ENCODE measurements at regions not wholly inside any gene's neighbourhood (a gene's known extent, or its start where the extent isn't known, plus 50 kb on each side); places are given as distances from the start of the nearest gene placed in this dataset.

DNA sequence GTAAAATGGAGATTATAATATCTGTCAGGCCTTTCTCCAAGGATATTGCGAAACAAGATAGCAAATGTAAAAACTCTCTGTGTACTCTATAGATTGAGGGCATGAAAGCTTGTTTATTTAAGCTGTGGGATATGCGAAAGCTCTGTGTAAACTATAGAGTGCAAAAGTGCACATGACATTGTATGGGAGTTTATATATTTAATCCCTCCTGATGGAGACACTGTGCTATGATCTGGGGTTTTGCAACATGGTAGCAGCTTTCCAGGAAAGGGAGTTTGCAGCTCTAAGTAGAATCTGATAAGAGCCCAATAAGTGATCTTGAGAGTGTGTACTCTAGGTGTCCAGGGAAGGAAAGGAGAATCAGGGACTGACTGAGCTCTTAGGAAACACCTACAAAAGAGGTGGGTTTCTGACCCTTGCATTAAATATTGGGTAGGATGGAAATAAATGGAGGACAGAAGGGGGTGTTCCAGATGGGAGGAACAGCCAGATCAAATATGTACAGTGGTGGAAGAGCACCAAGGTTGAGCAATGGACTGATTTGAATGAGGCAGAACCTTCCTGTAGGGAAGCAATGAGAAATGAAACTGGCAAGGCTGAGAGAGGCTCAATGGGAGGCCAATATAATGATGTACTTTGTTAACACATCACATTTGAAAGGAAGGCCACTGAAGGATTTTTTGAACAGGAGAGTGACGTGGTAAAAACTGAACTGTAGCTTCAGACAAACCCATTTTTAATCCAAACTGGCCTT is 450.1 kb downstream of the GJA1 start (continued):
- TF ChIP-seq, protein P1, sequence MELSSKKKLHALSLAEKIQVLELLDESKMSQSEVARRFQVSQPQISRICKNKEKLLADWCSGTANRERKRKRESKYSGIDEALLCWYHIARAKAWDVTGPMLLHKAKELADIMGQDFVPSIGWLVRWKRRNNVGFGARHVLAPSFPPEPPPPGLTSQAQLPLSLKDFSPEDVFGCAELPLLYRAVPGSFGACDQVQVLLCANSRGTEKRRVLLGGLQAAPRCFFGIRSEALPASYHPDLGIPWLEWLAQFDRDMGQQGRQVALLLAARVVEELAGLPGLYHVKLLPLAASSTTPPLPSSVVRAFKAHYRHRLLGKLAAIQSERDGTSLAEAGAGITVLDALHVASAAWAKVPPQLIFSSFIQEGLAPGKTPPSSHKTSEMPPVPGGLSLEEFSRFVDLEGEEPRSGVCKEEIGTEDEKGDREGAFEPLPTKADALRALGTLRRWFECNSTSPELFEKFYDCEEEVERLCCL (CRISPR knock-in tag; IDR thresholded peaks at IDR 0.05; ENCODE audit: borderline replicate concordance) = no peak
- TF ChIP-seq IRF2 (CRISPR knock-in tag; IDR thresholded peaks at IDR 0.05) (no peak), ZNF775 (CRISPR knock-in tag; IDR thresholded peaks at IDR 0.05; ENCODE audit: borderline replicate concordance) (0 out of 2 replicates have a peak, but pooled peaks have one; percentile 34), MATR3 (CRISPR knock-in tag; IDR thresholded peaks at IDR 0.05) (no peak), ZNF460 (CRISPR knock-in tag; IDR thresholded peaks at IDR 0.05; ENCODE audit: borderline replicate concordance) (no peak), GMEB1 (CRISPR knock-in tag; IDR thresholded peaks at IDR 0.05; ENCODE audit: borderline replicate concordance) (no peak), ZNF781 (CRISPR knock-in tag; IDR thresholded peaks at IDR 0.05; ENCODE audit: borderline replicate concordance, not compliant biosample characterization) (no peak), DNMT1 (CRISPR knock-in tag; IDR thresholded peaks at IDR 0.05) (no peak), TCF12 (IDR thresholded peaks at IDR 0.05) (no peak), TCF12 (CRISPR knock-in tag; IDR thresholded peaks at IDR 0.05) (no peak), ARHGAP35 (CRISPR knock-in tag; IDR thresholded peaks at IDR 0.05; ENCODE audit: borderline replicate concordance) (no peak), RELA (CRISPR knock-in tag; IDR thresholded peaks at IDR 0.05) (no peak), ZNF552 (CRISPR knock-in tag; IDR thresholded peaks at IDR 0.05; ENCODE audit: borderline replicate concordance) (no peak), FOXK2 (IDR thresholded peaks at IDR 0.05) (no peak), POLR2A (IDR thresholded peaks at IDR 0.05; ENCODE audit: insufficient read depth in 1 of 2, low read depth in 2 of 2, low read length in 2 of 2) (no peak), MYNN (CRISPR knock-in tag; IDR thresholded peaks at IDR 0.05; ENCODE audit: low read depth) (no peak), FOXA3 (CRISPR knock-in tag; IDR thresholded peaks at IDR 0.05) (peak; percentile 93), NR2F6 (IDR thresholded peaks at IDR 0.05) (peak; percentile 61), NR2F6 (CRISPR knock-in tag; IDR thresholded peaks at IDR 0.05) (peak; percentile 50; the same call in 1 of the 2 replicates), ATF5 (CRISPR knock-in tag; IDR thresholded peaks at IDR 0.05; ENCODE audit: low read depth) (no peak), ZKSCAN5 (CRISPR knock-in tag; IDR thresholded peaks at IDR 0.05) (no peak), ZNF75D (CRISPR knock-in tag; IDR thresholded peaks at IDR 0.05; ENCODE audit: borderline replicate concordance) (no peak), KMT2B (CRISPR knock-in tag; IDR thresholded peaks at IDR 0.05) (peak; percentile 46; the same call in 1 of the 2 replicates), ZNF362 (CRISPR knock-in tag; IDR thresholded peaks at IDR 0.05; ENCODE audit: borderline replicate concordance) (peak; percentile 15)
- TF ChIP-seq, protein P2, sequence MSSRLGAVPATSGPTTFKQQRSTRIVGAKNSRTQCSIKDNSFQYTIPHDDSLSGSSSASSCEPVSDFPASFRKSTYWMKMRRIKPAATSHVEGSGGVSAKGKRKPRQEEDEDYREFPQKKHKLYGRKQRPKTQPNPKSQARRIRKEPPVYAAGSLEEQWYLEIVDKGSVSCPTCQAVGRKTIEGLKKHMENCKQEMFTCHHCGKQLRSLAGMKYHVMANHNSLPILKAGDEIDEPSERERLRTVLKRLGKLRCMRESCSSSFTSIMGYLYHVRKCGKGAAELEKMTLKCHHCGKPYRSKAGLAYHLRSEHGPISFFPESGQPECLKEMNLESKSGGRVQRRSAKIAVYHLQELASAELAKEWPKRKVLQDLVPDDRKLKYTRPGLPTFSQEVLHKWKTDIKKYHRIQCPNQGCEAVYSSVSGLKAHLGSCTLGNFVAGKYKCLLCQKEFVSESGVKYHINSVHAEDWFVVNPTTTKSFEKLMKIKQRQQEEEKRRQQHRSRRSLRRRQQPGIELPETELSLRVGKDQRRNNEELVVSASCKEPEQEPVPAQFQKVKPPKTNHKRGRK (CRISPR knock-in tag; IDR thresholded peaks at IDR 0.05) = no peak
